WTC11 (cell line): ENCODE measurements at regions not wholly inside any gene's neighbourhood (a gene's known extent, or its start where the extent isn't known, plus 50 kb on each side); places are given as distances from the start of the nearest gene placed in this dataset.

Experiments
- ATAC-seq: fragments of 200-7000 bp; cut with Tn5 transposase; 2 replicates; pipeline ENCODE4 v1.10.0; 2021; ENCODE audit warnings: mild to moderate bottlenecking, moderate library complexity
- CTCF ChIA-PET: fragments of 300-600 bp; sonication (Branson Sonifier 250); formaldehyde crosslinking; loops from one replicate; lab custom pipeline; 2021; ENCODE audit warnings: antibody characterized with exemption; lab: Charles Lee
- POLR2A ChIA-PET: fragments of 350-600 bp; sonication (Branson Sonifier 250); formaldehyde crosslinking; loops from one replicate; lab custom pipeline; 2021; ENCODE audit warnings: antibody characterized with exemption; lab: Charles Lee
- DNase-seq: peaks from one replicate; pipeline ENCODE4 v3.0.0; 2021; ENCODE audit warnings: low spot score
- H3K27ac Mint-ChIP-seq: 2 replicates; pipeline ENCODE4 v1.8.0; 2021; ENCODE audit warnings: mixed read lengths
- H3K27me3 Mint-ChIP-seq: 2 replicates; pipeline ENCODE4 v1.8.0; 2021; ENCODE audit warnings: low read depth, mild to moderate bottlenecking, moderate library complexity, mixed read lengths
- H3K36me3 Mint-ChIP-seq: 2 replicates; pipeline ENCODE4 v1.8.0; 2021; ENCODE audit warnings: mixed read lengths
- H3K4me1 Mint-ChIP-seq: 2 replicates; pipeline ENCODE4 v1.8.0; 2022; ENCODE audit warnings: mixed read lengths
- H3K4me3 Mint-ChIP-seq: 2 replicates; pipeline ENCODE4 v1.8.0; 2021; ENCODE audit warnings: mild to moderate bottlenecking, moderate library complexity, mixed read lengths
- H3K9me3 Mint-ChIP-seq: 2 replicates; pipeline ENCODE4 v1.8.0; 2021; ENCODE audit warnings: mixed read lengths
- CTCF ChIP-seq: fragments of 200-600 bp; IDR thresholded peaks from 2 replicates; pipeline ENCODE4 v1.8.0; 2022; ENCODE audit warnings: antibody characterized with exemption
- FOXJ3 ChIP-seq: sonication (generic); formaldehyde crosslinking; IDR thresholded peaks from 2 replicates; pipeline ENCODE4 v1.9.0; 2021; ENCODE audit warnings: missing genetic modification reagents, mild to moderate bottlenecking, borderline replicate concordance
- GTF2I ChIP-seq: fragments of 250-450 bp; sonication (Bioruptor Pico); conservative IDR thresholded peaks from 2 replicates; pipeline ENCODE4 v1.4.0; 2021; ENCODE audit warnings: mild to moderate bottlenecking
- NFE2L1 ChIP-seq: sonication (generic); formaldehyde crosslinking; IDR thresholded peaks from 2 replicates; pipeline ENCODE4 v1.8.1; 2023; ENCODE audit warnings: missing genetic modification reagents
- NR2C2 ChIP-seq: sonication (generic); formaldehyde crosslinking; IDR thresholded peaks from 2 replicates; pipeline ENCODE4 v1.8.0; 2022; ENCODE audit warnings: mild to moderate bottlenecking, missing genetic modification reagents
- OVOL2 ChIP-seq: fragments of 250-450 bp; sonication (Bioruptor Pico); IDR thresholded peaks from 2 replicates; pipeline ENCODE4 v1.9.0; 2021; ENCODE audit warnings: mild to moderate bottlenecking, borderline replicate concordance
- TEAD1 ChIP-seq: sonication (generic); formaldehyde crosslinking; IDR thresholded peaks from 2 replicates; pipeline ENCODE4 v1.8.0; 2022; ENCODE audit warnings: mild to moderate bottlenecking, missing genetic modification reagents
- TEAD4 ChIP-seq: sonication (generic); formaldehyde crosslinking; IDR thresholded peaks from 2 replicates; pipeline ENCODE4 v1.8.0; 2022; ENCODE audit warnings: mild to moderate bottlenecking, missing genetic modification reagents
- ZBTB43 ChIP-seq: sonication (generic); formaldehyde crosslinking; IDR thresholded peaks from 2 replicates; pipeline ENCODE4 v1.8.1; 2023; ENCODE audit warnings: mild to moderate bottlenecking, missing genetic modification reagents
- ZNF396 ChIP-seq: fragments of 250-450 bp; sonication (Bioruptor Pico); IDR thresholded peaks from 2 replicates; pipeline ENCODE4 v1.8.0; 2021; ENCODE audit warnings: mild to moderate bottlenecking, moderate library complexity, borderline replicate concordance
- ZNF423 ChIP-seq: fragments of 250-450 bp; sonication (Bioruptor Pico); IDR thresholded peaks from 2 replicates; pipeline ENCODE4 v2.1.2; 2022; ENCODE audit warnings: mild to moderate bottlenecking, moderate library complexity
- ZNF512 ChIP-seq: sonication (generic); formaldehyde crosslinking; IDR thresholded peaks from 2 replicates; pipeline ENCODE4 v1.8.1; 2022; ENCODE audit warnings: missing genetic modification reagents, borderline replicate concordance
- TF ChIP-seq, protein P1 (sequence below): fragments of 250-450 bp; sonication (Bioruptor Pico); IDR thresholded peaks from 2 replicates; pipeline ENCODE4 v1.9.0; 2021; ENCODE audit warnings: mild to moderate bottlenecking
- TF ChIP-seq, protein P2 (sequence below): sonication (generic); formaldehyde crosslinking; IDR thresholded peaks from 2 replicates; pipeline ENCODE4 v1.8.1; 2023; ENCODE audit warnings: mild to moderate bottlenecking, missing genetic modification reagents, moderate library complexity
- TF ChIP-seq, protein P3 (sequence below): sonication (generic); formaldehyde crosslinking; IDR thresholded peaks from 2 replicates; pipeline ENCODE4 v1.8.1; 2022; ENCODE audit warnings: low read depth, missing genetic modification reagents, borderline replicate concordance
- TF ChIP-seq, protein P4 (sequence below): sonication (generic); formaldehyde crosslinking; IDR thresholded peaks from 2 replicates; pipeline ENCODE4 v1.8.1; 2022; ENCODE audit warnings: mild to moderate bottlenecking, missing genetic modification reagents, moderate library complexity, borderline replicate concordance

DNA sequence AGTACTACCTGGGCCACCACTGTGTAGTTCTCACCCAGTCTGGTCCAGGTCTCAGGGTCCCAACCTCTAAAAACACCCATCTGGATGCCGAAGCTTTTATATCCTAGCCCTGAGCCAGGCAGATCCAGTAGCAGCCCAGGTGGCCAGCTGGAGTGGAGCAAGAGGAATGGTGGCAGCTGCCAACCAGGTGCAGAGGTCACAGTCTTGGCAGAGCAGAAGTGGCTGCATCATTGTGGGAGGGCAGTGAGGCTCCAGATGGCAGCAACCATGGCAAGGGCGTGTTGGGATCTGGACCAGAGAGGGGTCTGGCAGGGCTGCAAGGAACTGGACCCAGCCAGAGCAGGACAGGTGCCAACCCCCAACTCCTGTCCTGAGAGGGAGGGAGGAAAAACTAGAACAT is 72.2 kb upstream of the AGAP1 start (continued):
- no peak for TF ChIP-seq ZNF512 (CRISPR knock-in tag)
- TF ChIP-seq ZNF396 (CRISPR knock-in tag), result no peak

DNA sequence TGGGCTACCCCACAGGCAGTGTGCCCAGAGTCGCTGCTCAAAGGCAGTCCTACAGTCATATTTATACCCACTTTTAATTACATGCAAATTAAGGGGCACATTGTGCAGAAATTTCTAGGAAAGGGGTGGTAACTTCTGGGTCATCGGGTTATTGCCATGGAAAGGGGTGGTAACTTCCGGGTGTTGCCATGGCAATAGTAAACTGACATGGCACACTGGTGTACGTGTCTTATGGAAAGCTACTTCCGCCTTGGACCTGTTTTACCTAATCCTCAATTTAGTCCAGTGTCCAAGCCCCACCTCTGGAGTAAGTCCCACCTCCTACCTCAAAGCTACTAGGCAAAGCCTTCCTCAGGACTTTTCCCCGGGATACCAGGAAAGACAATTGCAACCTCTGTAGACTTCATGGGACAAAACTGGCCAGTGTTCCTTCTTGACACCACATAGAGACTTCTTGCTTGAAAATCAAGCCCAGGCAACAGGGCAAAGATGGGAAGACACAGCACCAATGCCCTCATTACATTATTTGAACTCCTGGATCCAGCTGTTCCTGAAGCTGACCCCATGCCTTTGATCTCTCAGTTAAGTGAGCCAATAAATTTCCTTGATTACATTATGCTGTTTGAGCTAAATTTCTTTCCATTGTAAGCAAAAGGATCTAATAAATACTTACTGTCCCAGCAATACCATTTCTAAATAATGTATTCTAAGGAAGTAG is 63.3 kb upstream of the AGAP1 start:
- H3K4me3 Mint-ChIP-seq, result no peak overlapping the region
- H3K27ac Mint-ChIP-seq, result no peak overlapping the region
- H3K36me3 Mint-ChIP-seq, result no peaks in the 10 kb centered on the region; the same call in 1 of the 2 replicates
- no peaks in the 10 kb centered on the region; the same call in 1 of the 2 replicates for H3K27me3 Mint-ChIP-seq
- DNase-seq (no peak), ATAC-seq (no peak)
- ChIA-PET CTCF (no interaction called here), POLR2A (no interaction called here)
- TF ChIP-seq TEAD1 (CRISPR knock-in tag) (no peak), OVOL2 (CRISPR knock-in tag) (no peak)
- TF ChIP-seq, protein P1, sequence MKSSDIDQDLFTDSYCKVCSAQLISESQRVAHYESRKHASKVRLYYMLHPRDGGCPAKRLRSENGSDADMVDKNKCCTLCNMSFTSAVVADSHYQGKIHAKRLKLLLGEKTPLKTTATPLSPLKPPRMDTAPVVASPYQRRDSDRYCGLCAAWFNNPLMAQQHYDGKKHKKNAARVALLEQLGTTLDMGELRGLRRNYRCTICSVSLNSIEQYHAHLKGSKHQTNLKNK (CRISPR knock-in tag), result no peak
- TF ChIP-seq, protein P2, sequence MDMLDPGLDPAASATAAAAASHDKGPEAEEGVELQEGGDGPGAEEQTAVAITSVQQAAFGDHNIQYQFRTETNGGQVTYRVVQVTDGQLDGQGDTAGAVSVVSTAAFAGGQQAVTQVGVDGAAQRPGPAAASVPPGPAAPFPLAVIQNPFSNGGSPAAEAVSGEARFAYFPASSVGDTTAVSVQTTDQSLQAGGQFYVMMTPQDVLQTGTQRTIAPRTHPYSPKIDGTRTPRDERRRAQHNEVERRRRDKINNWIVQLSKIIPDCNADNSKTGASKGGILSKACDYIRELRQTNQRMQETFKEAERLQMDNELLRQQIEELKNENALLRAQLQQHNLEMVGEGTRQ (CRISPR knock-in tag), result no peak
- TF ChIP-seq, protein P3, sequence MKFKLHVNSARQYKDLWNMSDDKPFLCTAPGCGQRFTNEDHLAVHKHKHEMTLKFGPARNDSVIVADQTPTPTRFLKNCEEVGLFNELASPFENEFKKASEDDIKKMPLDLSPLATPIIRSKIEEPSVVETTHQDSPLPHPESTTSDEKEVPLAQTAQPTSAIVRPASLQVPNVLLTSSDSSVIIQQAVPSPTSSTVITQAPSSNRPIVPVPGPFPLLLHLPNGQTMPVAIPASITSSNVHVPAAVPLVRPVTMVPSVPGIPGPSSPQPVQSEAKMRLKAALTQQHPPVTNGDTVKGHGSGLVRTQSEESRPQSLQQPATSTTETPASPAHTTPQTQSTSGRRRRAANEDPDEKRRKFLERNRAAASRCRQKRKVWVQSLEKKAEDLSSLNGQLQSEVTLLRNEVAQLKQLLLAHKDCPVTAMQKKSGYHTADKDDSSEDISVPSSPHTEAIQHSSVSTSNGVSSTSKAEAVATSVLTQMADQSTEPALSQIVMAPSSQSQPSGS (CRISPR knock-in tag), result no peak
- peaks cover 6% of the 10 kb centered on the region for H3K9me3 Mint-ChIP-seq
- no peaks in the 10 kb centered on the region for H3K4me1 Mint-ChIP-seq

GRCh38 chr2:235432741-235433520 is 60.9 kb upstream of the AGAP1 start:
- no peak for DNase-seq
- no peaks in the 10 kb centered on the region; the same call in 1 of the 2 replicates for H3K27me3 Mint-ChIP-seq
- TF ChIP-seq ZNF423 (CRISPR knock-in tag) (no peak), ZBTB43 (no peak), NR2C2 (CRISPR knock-in tag) (no peak), GTF2I (CRISPR knock-in tag) (no peak), FOXJ3 (no peak), TEAD4 (CRISPR knock-in tag) (no peak), CTCF (no peak), NFE2L1 (CRISPR knock-in tag) (no peak)
- TF ChIP-seq, protein P4, sequence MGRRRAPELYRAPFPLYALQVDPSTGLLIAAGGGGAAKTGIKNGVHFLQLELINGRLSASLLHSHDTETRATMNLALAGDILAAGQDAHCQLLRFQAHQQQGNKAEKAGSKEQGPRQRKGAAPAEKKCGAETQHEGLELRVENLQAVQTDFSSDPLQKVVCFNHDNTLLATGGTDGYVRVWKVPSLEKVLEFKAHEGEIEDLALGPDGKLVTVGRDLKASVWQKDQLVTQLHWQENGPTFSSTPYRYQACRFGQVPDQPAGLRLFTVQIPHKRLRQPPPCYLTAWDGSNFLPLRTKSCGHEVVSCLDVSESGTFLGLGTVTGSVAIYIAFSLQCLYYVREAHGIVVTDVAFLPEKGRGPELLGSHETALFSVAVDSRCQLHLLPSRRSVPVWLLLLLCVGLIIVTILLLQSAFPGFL (CRISPR knock-in tag), result no peak
- TF ChIP-seq, all 79 proteins: peak for 0
- no peak for ATAC-seq
- no peak overlapping the region for H3K27ac Mint-ChIP-seq
- CTCF ChIA-PET, result no interaction called here
- POLR2A ChIA-PET, result no interaction called here
- no peaks in the 10 kb centered on the region for H3K36me3 Mint-ChIP-seq
- no peak overlapping the region for H3K4me3 Mint-ChIP-seq
- H3K4me1 Mint-ChIP-seq, result no peaks in the 10 kb centered on the region
- H3K9me3 Mint-ChIP-seq, result peaks cover 10% of the 10 kb centered on the region
